ENCODE measurements at regions not wholly inside any gene's neighbourhood (a gene's known extent, or its start where the extent isn't known, plus 50 kb on each side); places are given as distances from the start of the nearest gene placed in this dataset.

DNA sequence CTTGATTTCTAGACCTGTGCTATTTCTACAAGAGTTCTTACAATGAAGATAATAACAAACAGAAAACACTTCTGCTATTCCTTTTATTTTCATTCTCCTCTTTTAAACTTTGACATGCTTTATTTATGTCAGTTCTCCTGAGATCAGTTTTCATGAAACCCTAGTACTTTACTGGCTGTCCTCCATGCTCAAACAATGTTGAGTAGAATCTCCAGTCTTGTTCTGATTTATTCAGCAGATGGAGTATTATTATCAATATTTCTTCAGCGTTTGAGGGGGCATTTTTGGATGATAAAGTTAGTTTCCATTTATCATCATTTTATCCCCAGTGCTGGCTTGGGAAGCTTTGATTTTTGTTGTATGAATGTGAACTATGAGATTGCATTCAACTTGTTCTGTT is 85.9 kb upstream of the WARS2 start:
- intact Hi-C loops (cut with micrococcal nuclease; ENCODE audit: unreplicated experiment): no loop called here
- H3K27me3 ChIP-seq (ENCODE audit: insufficient read depth, low read depth): no peaks in the 10 kb centered on the region
- H4K20me1 ChIP-seq (ENCODE audit: insufficient read depth): no peaks in the 10 kb centered on the region
- ChIA-PET CTCF (no interaction called here), POLR2A (ENCODE audit: unreplicated experiment) (no interaction called here)
- no peaks in the 10 kb centered on the region for H3K9me3 ChIP-seq (ENCODE audit: insufficient read depth, low read depth)
- BruUV-seq (replicated peaks): no TSS peak
- no peaks in the 10 kb centered on the region for H3K79me2 ChIP-seq (ENCODE audit: low read depth)
- H3K4me1 ChIP-seq (replicated peaks; ENCODE audit: insufficient read depth): no peaks in the 10 kb centered on the region
- TF ChIP-seq EZH2 (IDR thresholded peaks at IDR 0.05; ENCODE audit: low read depth): no peak
- TF ChIP-seq CTCF (conservative IDR thresholded peaks at IDR 0.05): no peak
- no peak overlapping the region for H3K27ac ChIP-seq
- H3F3A ChIP-seq (ENCODE audit: insufficient read depth, low read depth): no peaks in the 10 kb centered on the region
- no peaks in the 10 kb centered on the region for H3K36me3 ChIP-seq (ENCODE audit: low read depth)
- H3K9me2 ChIP-seq (ENCODE audit: insufficient read depth): no peaks in the 10 kb centered on the region
- no peak for DNase-seq
- H3K4me2 ChIP-seq: no peak overlapping the region
- no peak overlapping the region for H3K4me3 ChIP-seq
- H2AFZ ChIP-seq: no peak overlapping the region

DNA sequence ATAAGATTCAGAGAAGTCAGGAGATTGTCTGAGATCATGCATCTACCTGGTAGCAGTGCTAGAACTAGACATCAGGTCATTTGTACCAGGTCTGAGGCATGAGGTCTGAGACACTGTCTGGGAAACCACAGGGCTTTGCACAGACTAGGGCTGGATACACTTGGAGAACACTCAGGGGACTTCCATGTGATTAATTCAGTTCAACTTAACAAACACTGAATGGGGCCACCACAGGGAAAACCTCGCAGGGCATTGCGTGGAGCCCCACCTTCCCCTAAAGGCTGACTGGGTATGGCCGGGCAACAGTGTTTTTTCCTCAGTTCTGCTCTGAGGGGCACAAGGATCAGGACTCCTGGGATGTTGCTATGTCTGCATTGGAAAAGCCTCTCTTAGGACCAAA is 86.5 kb upstream of the WARS2 start:
- CTCF ChIA-PET: no interaction called here
- H3K79me2 ChIP-seq (ENCODE audit: low read depth): no peaks in the 10 kb centered on the region
- H3K9me2 ChIP-seq (ENCODE audit: insufficient read depth): no peaks in the 10 kb centered on the region
- H3F3A ChIP-seq (ENCODE audit: insufficient read depth, low read depth): no peaks in the 10 kb centered on the region
- no peak overlapping the region for H3K4me3 ChIP-seq
- H3K4me2 ChIP-seq: no peak overlapping the region
- H3K27ac ChIP-seq: no peak overlapping the region
- no peak for TF ChIP-seq EZH2 (IDR thresholded peaks at IDR 0.05; ENCODE audit: low read depth)
- TF ChIP-seq CTCF (conservative IDR thresholded peaks at IDR 0.05): no peak
- H3K27me3 ChIP-seq (ENCODE audit: insufficient read depth, low read depth): no peaks in the 10 kb centered on the region
- POLR2A ChIA-PET (ENCODE audit: unreplicated experiment): no interaction called here
- intact Hi-C loops (cut with micrococcal nuclease; ENCODE audit: unreplicated experiment): no loop called here
- H4K20me1 ChIP-seq (ENCODE audit: insufficient read depth): no peaks in the 10 kb centered on the region
- H2AFZ ChIP-seq: no peak overlapping the region
- H3K4me1 ChIP-seq (replicated peaks; ENCODE audit: insufficient read depth): no peaks in the 10 kb centered on the region
- DNase-seq: no peak
- no peaks in the 10 kb centered on the region for H3K36me3 ChIP-seq (ENCODE audit: low read depth)
- no peaks in the 10 kb centered on the region for H3K9me3 ChIP-seq (ENCODE audit: insufficient read depth, low read depth)
- no TSS peak for BruUV-seq (replicated peaks)

DNA sequence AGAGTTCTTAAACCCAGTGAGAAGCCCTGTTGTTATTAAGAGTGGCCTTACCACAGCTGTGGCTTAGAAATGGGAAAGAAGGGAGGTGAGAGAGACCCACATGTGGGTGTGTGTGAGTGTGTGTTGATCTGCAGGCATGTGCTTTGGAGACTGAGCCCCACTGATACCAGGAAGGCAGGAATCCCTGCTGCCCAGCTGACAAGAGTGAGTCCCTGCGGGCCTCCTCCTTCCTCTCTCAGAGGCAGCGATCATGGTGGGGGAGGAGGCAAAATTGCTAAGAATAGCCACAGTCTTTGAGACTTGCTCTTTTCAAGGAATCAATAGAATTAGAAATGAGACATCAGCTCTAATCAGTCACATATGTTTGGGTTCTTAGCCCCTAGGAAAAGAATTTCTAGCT is 87.0 kb upstream of the WARS2 start:
- Histone ChIP-seq H3K79me2 (ENCODE audit: low read depth) (no peaks in the 10 kb centered on the region), H3K27ac (no peak overlapping the region), H4K20me1 (ENCODE audit: insufficient read depth) (no peaks in the 10 kb centered on the region), H3K4me1 (replicated peaks; ENCODE audit: insufficient read depth) (no peaks in the 10 kb centered on the region), H3K27me3 (ENCODE audit: insufficient read depth, low read depth) (no peaks in the 10 kb centered on the region), H3K9me3 (ENCODE audit: insufficient read depth, low read depth) (no peaks in the 10 kb centered on the region), H2AFZ (no peak overlapping the region), H3K4me3 (no peak overlapping the region), H3K9me2 (ENCODE audit: insufficient read depth) (no peaks in the 10 kb centered on the region), H3F3A (ENCODE audit: insufficient read depth, low read depth) (no peaks in the 10 kb centered on the region), H3K4me2 (no peak overlapping the region), H3K36me3 (ENCODE audit: low read depth) (no peaks in the 10 kb centered on the region)
- POLR2A ChIA-PET (ENCODE audit: unreplicated experiment): no interaction called here
- CTCF ChIA-PET: no interaction called here
- TF ChIP-seq EZH2 (IDR thresholded peaks at IDR 0.05; ENCODE audit: low read depth): no peak
- no peak for TF ChIP-seq CTCF (conservative IDR thresholded peaks at IDR 0.05)
- no peak for DNase-seq
- BruUV-seq (replicated peaks): no TSS peak
- intact Hi-C loops (cut with micrococcal nuclease; ENCODE audit: unreplicated experiment): no loop called here

Data from PC-9 (cell line).